Activated T-cell treated with anti-CD3 and anti-CD28 coated beads for 24 hours (primary cell): ENCODE measurements at regions not wholly inside any gene's neighbourhood (a gene's known extent, or its start where the extent isn't known, plus 50 kb on each side); places are given as distances from the start of the nearest gene placed in this dataset.
"Not testable (repeated sequence)": the region's sequence is repeated elsewhere in the genome, so short reads cannot be mapped to it uniquely, and the experiment has no call there.

Experiments
- DNase-seq: peaks from one replicate; pipeline ENCODE4 v3.0.0-alpha.2; 2020; ENCODE audit warnings: low read depth

DNA sequence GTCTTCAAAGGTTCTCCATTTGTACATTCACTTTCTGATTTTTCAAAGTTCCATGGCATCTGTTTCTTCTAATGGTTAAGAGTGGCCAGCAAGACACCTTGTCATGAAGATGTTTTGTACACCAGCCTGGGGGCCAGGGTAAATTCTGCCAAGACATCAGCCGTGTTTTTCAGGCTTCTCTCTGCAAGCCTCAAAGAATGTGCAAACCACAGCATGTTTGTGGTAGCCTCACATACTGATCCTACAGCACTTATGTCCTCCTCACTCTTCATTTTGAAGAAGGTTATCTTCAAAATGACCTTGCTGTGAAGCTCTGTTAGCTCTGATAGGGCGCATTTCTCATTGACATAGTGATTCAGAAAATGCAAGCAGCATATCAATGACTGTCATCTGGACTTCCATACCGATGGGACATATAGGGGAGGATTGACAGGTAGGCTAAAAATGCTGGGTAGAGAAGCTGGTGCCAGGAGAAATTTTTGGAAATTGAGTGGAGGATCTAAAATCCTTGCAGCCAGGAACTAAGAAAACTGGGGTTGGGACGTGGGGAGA, 59.3 kb upstream of the SPTLC3 start:
- DNase-seq, result no peak

DNA sequence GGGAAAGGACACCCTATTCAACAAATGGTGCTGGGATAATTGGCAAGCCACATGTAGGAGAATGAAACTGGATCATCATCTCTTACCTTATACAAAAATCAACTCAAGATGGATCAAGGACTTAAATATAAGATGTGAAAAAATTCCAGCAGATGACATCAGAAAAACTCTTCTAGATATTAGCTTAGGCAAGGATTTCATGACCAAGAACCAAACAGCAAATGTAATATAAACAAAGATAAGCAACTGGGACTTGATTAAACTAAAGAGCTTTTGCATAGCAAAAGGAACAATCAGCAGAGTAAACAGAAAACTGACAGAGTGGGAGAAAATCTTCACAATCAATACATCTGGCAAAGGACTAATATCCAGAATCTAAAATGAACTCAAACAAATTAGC, 54.5 kb upstream of the SPTLC3 start:
- not testable (repeated sequence) for DNase-seq

DNA sequence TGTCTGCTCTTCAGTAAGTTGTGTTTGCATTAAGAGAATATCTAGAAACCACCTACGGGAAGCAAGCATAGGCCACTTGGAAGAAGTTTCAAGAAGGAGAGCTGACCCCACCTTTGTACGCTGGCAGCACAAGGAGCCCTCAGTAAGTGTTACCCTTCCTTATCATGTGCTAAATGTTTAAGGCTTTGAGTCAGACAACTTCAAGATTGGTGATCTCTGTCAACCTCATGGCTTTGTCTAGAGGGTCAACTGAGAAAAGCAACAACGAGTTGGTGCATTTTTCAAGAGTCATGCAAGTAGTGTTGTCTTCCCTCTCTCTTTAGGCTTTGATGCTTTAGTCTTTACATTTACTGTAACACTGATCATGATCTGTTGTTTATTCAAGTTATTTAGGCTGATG, 53.2 kb upstream of the SPTLC3 start:
- no peak for DNase-seq

DNA sequence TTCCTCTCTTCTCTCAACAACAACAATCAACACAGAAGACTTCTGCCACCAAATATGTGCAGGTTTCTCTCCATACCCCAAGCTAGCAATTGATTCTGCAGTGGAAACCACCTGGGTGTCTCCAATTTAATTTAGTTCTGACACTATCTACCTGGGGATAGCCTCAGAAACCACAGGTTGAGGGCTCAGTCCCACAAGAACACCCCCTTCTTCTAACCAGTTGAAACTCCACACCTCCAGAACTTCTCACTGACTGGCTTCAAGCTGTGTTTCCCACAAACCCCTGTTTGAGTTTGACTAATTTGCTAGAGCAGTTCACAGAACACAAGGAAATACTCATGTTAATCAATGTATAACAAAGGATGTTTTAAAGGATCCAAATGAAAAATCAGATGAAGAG, 52.5 kb upstream of the SPTLC3 start:
- DNase-seq, result no peak

DNA sequence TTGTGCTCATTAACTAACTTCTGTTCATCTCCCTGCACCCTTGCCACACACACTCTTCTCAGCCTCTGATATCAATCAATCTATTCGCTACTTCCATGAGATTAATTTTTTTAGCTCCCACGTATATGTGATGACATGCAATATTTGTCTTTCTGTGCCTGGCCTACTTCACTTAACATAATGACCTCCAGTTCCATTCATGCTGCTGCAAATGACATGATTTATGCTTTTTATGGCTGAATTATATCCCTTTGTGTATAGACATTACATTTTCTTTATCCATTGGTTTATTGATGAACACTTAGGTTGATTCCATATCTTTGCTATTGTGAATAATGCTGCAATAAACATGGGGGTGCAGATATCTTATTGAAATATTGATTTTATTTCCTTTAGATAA, 50.8 kb upstream of the SPTLC3 start:
- DNase-seq, result no peak
